H1 (cell line): ENCODE measurements at regions not wholly inside any gene's neighbourhood (a gene's known extent, or its start where the extent isn't known, plus 50 kb on each side); places are given as distances from the start of the nearest gene placed in this dataset.

ENCODE experiments used
- CTCF ChIA-PET: fragments of 300-600 bp; sonication (Branson Sonifier 250); formaldehyde crosslinking; loops from one replicate; lab custom pipeline; 2021; ENCODE audit not compliant: partially characterized antibody; lab: Charles Lee
- POLR2A ChIA-PET: fragments of 300-600 bp; sonication (Branson Sonifier 250); formaldehyde crosslinking; loops from one replicate; lab custom pipeline; 2021; ENCODE audit warnings: inconsistent platforms; ENCODE audit not compliant: partially characterized antibody; lab: Charles Lee
- DNase-seq, 2 experiments: peaks; one replicate each; pipeline versions ENCODE4 v3.0.0 to v3.0.0-alpha.2; 2010 to 2022; ENCODE audit warnings: low spot score in 2 of 2, low read depth in 1 of 2, mixed read lengths in 1 of 2
- FAIRE-seq: peaks from 2 replicates; lab custom pipeline; 2011; peaks lifted over from hg19 to GRCh38; lab: Jason Lieb, UNC
- H2AFZ ChIP-seq: 2 replicates; pipeline ENCODE4 v1.8.1; 2012; ENCODE audit warnings: low read length, inconsistent platforms
- H2AK5ac ChIP-seq: 2 replicates; pipeline ENCODE4 v1.6.1; 2013; ENCODE audit warnings: low read depth, low read length
- H2BK120ac ChIP-seq: replicated peaks from 2 replicates; pipeline ENCODE3; 2013; ENCODE audit warnings: low read depth, low read length, inconsistent platforms
- H2BK12ac ChIP-seq: 2 replicates; pipeline ENCODE4 v1.6.1; 2013; ENCODE audit warnings: low read depth, low read length
- H2BK15ac ChIP-seq: 2 replicates; pipeline ENCODE4 v1.6.1; 2013; ENCODE audit warnings: low read length
- H2BK20ac ChIP-seq: 2 replicates; pipeline ENCODE4 v1.6.1; 2013; ENCODE audit warnings: low read length
- H2BK5ac ChIP-seq: 2 replicates; pipeline ENCODE4 v1.6.1; 2013; ENCODE audit warnings: low read depth, low read length
- H3K14ac ChIP-seq: 2 replicates; pipeline ENCODE4 v1.6.1; 2013; ENCODE audit warnings: inconsistent platforms; ENCODE audit not compliant: insufficient read length
- H3K18ac ChIP-seq: 2 replicates; pipeline ENCODE4 v1.6.1; 2013; ENCODE audit warnings: low read length; ENCODE audit errors: extremely low read depth
- H3K23ac ChIP-seq: 2 replicates; pipeline ENCODE4 v1.6.1; 2013; ENCODE audit warnings: inconsistent platforms; ENCODE audit not compliant: insufficient read length
- H3K23me2 ChIP-seq: 2 replicates; pipeline ENCODE4 v1.6.1; 2013; ENCODE audit warnings: low read depth, low read length
- H3K27ac ChIP-seq: 2 replicates; pipeline ENCODE4 v1.6.1; 2011; ENCODE audit warnings: low read depth, low read length, inconsistent platforms
- H3K27me3 ChIP-seq, 4 experiments: replicated peaks in 1 of 4; 1 replicate in 1 of 4; 2 replicates in 3 of 4; pipeline versions ENCODE4 v1.6.1 to v1.8.1; 2011 to 2013; ENCODE audit warnings: low read length in 3 of 4, mild to moderate bottlenecking in 3 of 4, inconsistent platforms in 2 of 4, mixed read lengths in 2 of 4, moderate library complexity in 1 of 4; ENCODE audit not compliant: control insufficient read depth in 3 of 4, insufficient read depth in 3 of 4; ENCODE audit errors: extremely low read depth in 1 of 4
- H3K36me3 ChIP-seq, 4 experiments: 2 replicates each; pipeline versions ENCODE4 v1.6.1 to v1.8.1; 2011 to 2013; ENCODE audit warnings: mild to moderate bottlenecking in 4 of 4, low read length in 3 of 4, moderate library complexity in 2 of 4, control low read depth in 1 of 4, inconsistent platforms in 1 of 4; ENCODE audit not compliant: insufficient read depth in 4 of 4, control insufficient read depth in 2 of 4
- H3K4ac ChIP-seq: replicated peaks from 2 replicates; pipeline ENCODE3; 2013; ENCODE audit warnings: low read length, low read depth, mixed read lengths, inconsistent platforms; ENCODE audit not compliant: insufficient read length
- H3K4me1 ChIP-seq, 4 experiments: replicated peaks in 1 of 4; 1 replicate in 1 of 4; 2 replicates in 3 of 4; pipeline versions ENCODE4 v1.6.1 to v1.8.1; 2011 to 2013; ENCODE audit warnings: low read length in 3 of 4, inconsistent platforms in 2 of 4, mixed read lengths in 1 of 4; ENCODE audit not compliant: insufficient read depth in 4 of 4, control insufficient read depth in 3 of 4
- H3K4me2 ChIP-seq, 2 experiments: 2 replicates each; pipeline versions ENCODE4 v1.6.1 to v1.8.1; 2011 to 2013; ENCODE audit warnings: low read depth in 2 of 2, low read length in 2 of 2, control low read depth in 1 of 2, inconsistent platforms in 1 of 2, mild to moderate bottlenecking in 1 of 2; ENCODE audit not compliant: insufficient read depth in 1 of 2
- H3K4me3 ChIP-seq, 4 experiments: fragments of 200-600, 300-600 bp in 1 of 4; sonication (generic), shearing (Covaris generic), sonication (Bioruptor Twin) in 1 of 4; 2 replicates each; pipeline versions ENCODE4 v1.5.1 to v1.8.1; 2011 to 2016; ENCODE audit warnings: low read length in 4 of 4, low read depth in 3 of 4, control low read depth in 2 of 4, inconsistent platforms in 2 of 4, mild to moderate bottlenecking in 2 of 4, mixed read lengths in 1 of 4, moderate library complexity in 1 of 4; ENCODE audit not compliant: insufficient read depth in 2 of 4; ENCODE audit errors: extremely low read depth in 1 of 4
- H3K56ac ChIP-seq: replicated peaks from 2 replicates; pipeline ENCODE3; 2013; ENCODE audit warnings: low read depth, mild to moderate bottlenecking, mixed read lengths, low read length, inconsistent platforms; ENCODE audit not compliant: insufficient read length
- H3K79me1 ChIP-seq: 2 replicates; pipeline ENCODE4 v1.6.1; 2013; ENCODE audit warnings: low read depth, low read length, control low read depth
- H3K79me2 ChIP-seq, 2 experiments: 2 replicates each; pipeline versions ENCODE4 v1.6.1 to v1.8.1; 2012 to 2013; ENCODE audit warnings: low read length in 2 of 2, mild to moderate bottlenecking in 2 of 2, inconsistent platforms in 1 of 2; ENCODE audit not compliant: insufficient read depth in 2 of 2, control insufficient read depth in 1 of 2
- H3K9ac ChIP-seq, 4 experiments: replicated peaks in 1 of 4; 1 replicate in 1 of 4; 2 replicates in 3 of 4; pipeline versions ENCODE4 v1.6.1 to v1.8.1; 2011 to 2013; ENCODE audit warnings: low read depth in 3 of 4, low read length in 3 of 4, control low read depth in 2 of 4, mild to moderate bottlenecking in 2 of 4, moderate library complexity in 2 of 4, inconsistent platforms in 1 of 4; ENCODE audit errors: extremely low read depth in 1 of 4
- H3K9me3 ChIP-seq, 2 experiments: 2 replicates each; pipeline versions ENCODE4 v1.6.1 to v1.8.1; 2012 to 2013; ENCODE audit warnings: mild to moderate bottlenecking in 2 of 2, moderate library complexity in 2 of 2, control low read depth in 1 of 2, inconsistent platforms in 1 of 2, low read depth in 1 of 2, low read length in 1 of 2, mixed read lengths in 1 of 2; ENCODE audit not compliant: insufficient read depth in 2 of 2
- H4K20me1 ChIP-seq, 2 experiments: replicated peaks in 1 of 2; 2 replicates each; pipeline versions ENCODE3 to v1.8.1; 2011 to 2013; ENCODE audit warnings: inconsistent platforms in 2 of 2, low read length in 2 of 2, mild to moderate bottlenecking in 1 of 2; ENCODE audit not compliant: insufficient read depth in 2 of 2, control insufficient read depth in 1 of 2
- H4K5ac ChIP-seq: 2 replicates; pipeline ENCODE4 v1.6.1; 2013; ENCODE audit warnings: low read length, low read depth, mixed read lengths, inconsistent platforms; ENCODE audit not compliant: insufficient read length
- H4K8ac ChIP-seq: 2 replicates; pipeline ENCODE4 v1.8.0; 2013; ENCODE audit warnings: mild to moderate bottlenecking, moderate library complexity, low read length, inconsistent platforms; ENCODE audit not compliant: insufficient read depth; ENCODE audit errors: extremely low read depth
- H4K91ac ChIP-seq: replicated peaks from 2 replicates; pipeline ENCODE3; 2013; ENCODE audit warnings: low read length, mixed read lengths, inconsistent platforms; ENCODE audit not compliant: insufficient read length
- MAFK ChIP-seq: IDR thresholded peaks from 2 replicates; pipeline ENCODE4 v1.6.1; 2012; ENCODE audit warnings: low read depth, mild to moderate bottlenecking, improper control_type of control experiment, low read length
- TEAD4 ChIP-seq: IDR thresholded peaks from 2 replicates; pipeline ENCODE4 v1.6.1; 2012; ENCODE audit warnings: low read depth, low read length, inconsistent platforms, mixed read lengths
- WGBS, 2 experiments: shearing (Covaris generic) in 1 of 2; methylation state at CpG; one replicate each; pipeline versions ENCODE4 v1.1.6 to v1.1.7; 2013 to 2015; ENCODE audit warnings: low lambda C conversion rate in 2 of 2, mixed read lengths in 2 of 2, inconsistent platforms in 1 of 2, low coverage in 1 of 2, missing lambda C conversion rate in 1 of 2; ENCODE audit not compliant: insufficient replicate concordance in 2 of 2, insufficient coverage in 1 of 2, insufficient read length in 1 of 2; ENCODE audit errors: extremely low coverage in 1 of 2, missing lambda C conversion rate in 1 of 2; 5-methylcytosine and 5-hydroxymethylcytosine counted together

DNA sequence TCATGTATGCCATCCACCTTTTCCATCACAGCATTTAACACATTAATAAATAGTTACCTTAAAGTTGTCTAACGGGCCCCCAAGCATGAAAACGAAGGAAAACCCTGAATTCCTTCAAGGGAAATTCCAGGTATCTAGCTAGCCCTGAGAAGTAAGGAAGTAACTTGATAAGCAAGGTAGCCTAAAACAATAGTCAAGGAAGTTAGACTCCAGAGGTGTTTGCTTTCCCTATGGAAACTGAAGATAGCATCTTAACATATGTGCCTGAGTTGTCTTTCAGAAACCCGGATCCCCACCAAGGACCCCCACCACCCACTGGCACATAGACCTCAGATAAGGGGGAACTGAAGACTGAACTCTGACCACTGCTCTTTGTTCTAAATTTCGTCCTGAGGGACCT lies 127.4 kb downstream of the TBXT start:
- DNase-seq, result no peak
- CTCF ChIA-PET, result interaction anchor here (1.0 to 6.4 kb wide), 7 partner anchors 7 to 64 kb away, joined by 3 to 22 read pairs (median 4); no protein-coding TSS in a partner anchor
- H2BK5ac ChIP-seq, result no peak overlapping the region

More for the DNA sequence above, 127.4 kb downstream of the TBXT start:
- no peaks in the 10 kb centered on the region for H3K79me1 ChIP-seq
- no peak overlapping the region for H3K9ac ChIP-seq
- no peak overlapping the region for H4K5ac ChIP-seq
- no peak overlapping the region for H3K27ac ChIP-seq
- no peak overlapping the region for H3K4ac ChIP-seq
- no peak for FAIRE-seq
- no peak overlapping the region for H2BK12ac ChIP-seq
- H3K4me2 ChIP-seq, result no peak overlapping the region
- H2BK120ac ChIP-seq, result no peak overlapping the region
- H4K91ac ChIP-seq, result no peak overlapping the region
- H3K4me3 ChIP-seq, result no peak overlapping the region
- H2BK20ac ChIP-seq, result no peak overlapping the region
- no peaks in the 10 kb centered on the region for H3K23me2 ChIP-seq
- WGBS, 2 experiments, result 56% methylated on average over 4 of the region's 4 CpGs; no CpG with 5 or more reads in 1 of the 2 experiments
- H3K27me3 ChIP-seq, result no peaks in the 10 kb centered on the region
- H2BK15ac ChIP-seq, result no peak overlapping the region
- no peak overlapping the region for H2AFZ ChIP-seq
- no peak overlapping the region for H3K56ac ChIP-seq
- H3K79me2 ChIP-seq, result no peaks in the 10 kb centered on the region
- no peaks in the 10 kb centered on the region for H4K20me1 ChIP-seq
- H3K9me3 ChIP-seq, result 0 out of 4 replicates have a peak, but pooled peaks cover 0 to 3% of the 10 kb centered on the region in 2 experiments
- H3K36me3 ChIP-seq, result no peaks in the 10 kb centered on the region
- H3K14ac ChIP-seq, result no peak overlapping the region
- no peak overlapping the region for H3K23ac ChIP-seq
- peaks cover 0 to 4% (median 1%) of the 10 kb centered on the region in 4 experiments; a peak in 3 of 7 replicates for H3K4me1 ChIP-seq
- POLR2A ChIA-PET, result no interaction called here
- H3K18ac ChIP-seq, result no peak overlapping the region
- no peak overlapping the region for H4K8ac ChIP-seq
- no peak overlapping the region for H2AK5ac ChIP-seq
- TF ChIP-seq MAFK, result no peak
- TF ChIP-seq TEAD4, result no peak
